Fibroblast of lung (primary cell): ENCODE measurements at regions not wholly inside any gene's neighbourhood (a gene's known extent, or its start where the extent isn't known, plus 50 kb on each side); places are given as distances from the start of the nearest gene placed in this dataset.

Experiments
- EZH2 ChIP-seq: IDR thresholded peaks from 2 replicates; pipeline ENCODE4 v1.5.1; 2012; ENCODE audit warnings: low read length, control low read depth, mild to moderate bottlenecking; ENCODE audit errors: missing control alignments
- TF ChIP-seq, protein P1 (sequence below), 2 donors: IDR thresholded peaks in 1 of 2; conservative IDR thresholded peaks in 1 of 2; 1 replicate in 1 of 2; 2 replicates in 1 of 2; pipeline ENCODE4 v1.5.1; 2011 to 2012; ENCODE audit warnings: low read length in 2 of 2, control low read depth in 1 of 2, inconsistent platforms in 1 of 2, low read depth in 1 of 2, mild to moderate bottlenecking in 1 of 2

DNA sequence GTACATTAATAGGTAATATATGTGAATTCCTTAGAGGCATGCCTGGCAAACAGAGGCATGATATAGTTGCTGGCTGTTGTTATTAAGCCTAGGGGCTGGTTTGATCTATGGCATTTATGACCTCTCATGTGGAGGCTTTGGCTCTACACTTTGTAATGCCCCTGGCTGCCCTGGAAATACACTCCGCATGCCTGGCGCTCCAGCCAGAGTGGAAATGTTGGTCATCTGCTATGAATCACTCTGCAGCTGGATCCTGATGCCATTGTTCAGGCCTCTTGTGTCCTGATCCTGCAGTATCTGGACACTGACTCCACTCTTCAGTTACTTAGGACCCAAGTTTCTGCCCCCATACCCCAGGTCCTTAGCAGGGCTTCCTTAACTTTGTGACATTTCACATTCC, 200.5 kb upstream of the PCSK2 start:
- TF ChIP-seq, protein P1, sequence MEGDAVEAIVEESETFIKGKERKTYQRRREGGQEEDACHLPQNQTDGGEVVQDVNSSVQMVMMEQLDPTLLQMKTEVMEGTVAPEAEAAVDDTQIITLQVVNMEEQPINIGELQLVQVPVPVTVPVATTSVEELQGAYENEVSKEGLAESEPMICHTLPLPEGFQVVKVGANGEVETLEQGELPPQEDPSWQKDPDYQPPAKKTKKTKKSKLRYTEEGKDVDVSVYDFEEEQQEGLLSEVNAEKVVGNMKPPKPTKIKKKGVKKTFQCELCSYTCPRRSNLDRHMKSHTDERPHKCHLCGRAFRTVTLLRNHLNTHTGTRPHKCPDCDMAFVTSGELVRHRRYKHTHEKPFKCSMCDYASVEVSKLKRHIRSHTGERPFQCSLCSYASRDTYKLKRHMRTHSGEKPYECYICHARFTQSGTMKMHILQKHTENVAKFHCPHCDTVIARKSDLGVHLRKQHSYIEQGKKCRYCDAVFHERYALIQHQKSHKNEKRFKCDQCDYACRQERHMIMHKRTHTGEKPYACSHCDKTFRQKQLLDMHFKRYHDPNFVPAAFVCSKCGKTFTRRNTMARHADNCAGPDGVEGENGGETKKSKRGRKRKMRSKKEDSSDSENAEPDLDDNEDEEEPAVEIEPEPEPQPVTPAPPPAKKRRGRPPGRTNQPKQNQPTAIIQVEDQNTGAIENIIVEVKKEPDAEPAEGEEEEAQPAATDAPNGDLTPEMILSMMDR (conservative IDR thresholded peaks at IDR 0.05 in 1 of 2, IDR thresholded peaks at IDR 0.05 in 1 of 2; ENCODE audit: low read depth in 1 of 2, low read length in 2 of 2), result no peak
- TF ChIP-seq EZH2, result no peak
